GM12878 (cell line): ENCODE measurements at regions not wholly inside any gene's neighbourhood (a gene's known extent, or its start where the extent isn't known, plus 50 kb on each side); places are given as distances from the start of the nearest gene placed in this dataset.

ENCODE experiments used
- ATAC-seq: fragments of 200-7000 bp; cut with Tn5 transposase; 3 replicates; pipeline ENCODE4 v1.9.1; 2020; ENCODE audit warnings: mild to moderate bottlenecking, moderate library complexity
- BruUV-seq: library from RNA; stranded (reverse); fragments of 400-500 nt; replicated peaks from 2 replicates; lab custom pipeline; 2021; lab: Mats Ljungman, UMichigan
- CTCF ChIA-PET: fragments of 300-600 bp; sonication (Branson Sonifier 250); formaldehyde crosslinking; extraction: SDS; loops from one replicate; lab custom pipeline; 2021; ENCODE audit warnings: inconsistent platforms; lab: Yijun Ruan, JAX
- POLR2A ChIA-PET: fragments of 350-600 bp; formaldehyde crosslinking; extraction: SDS; loops from one replicate; lab custom pipeline; 2021; ENCODE audit warnings: inconsistent platforms; lab: Charles Lee
- RAD21 ChIA-PET: fragments of 300-600 bp; sonication (Branson Sonifier 250); formaldehyde crosslinking; loops from one replicate; lab custom pipeline; 2023; ENCODE audit warnings: antibody characterized with exemption; ENCODE audit not compliant: unreplicated experiment; lab: Charles Lee
- SMC1A ChIA-PET: fragments of 300-600 bp; sonication (Branson Sonifier 250); formaldehyde crosslinking; loops from one replicate; lab custom pipeline; 2023; ENCODE audit not compliant: unreplicated experiment, uncharacterized antibody; lab: Charles Lee
- DNase-seq: peaks from one replicate; pipeline ENCODE4 v3.0.0-alpha.2; 2011; ENCODE audit warnings: low read depth, low spot score
- FAIRE-seq: peaks from 3 replicates; lab custom pipeline; 2011; peaks lifted over from hg19 to GRCh38; lab: Jason Lieb, UNC
- H2AFZ ChIP-seq: 2 replicates; pipeline ENCODE4 v1.6.0; 2011; ENCODE audit warnings: low read depth, low read length, control low read depth; ENCODE audit not compliant: control insufficient read depth
- H3K27ac ChIP-seq: 2 replicates; pipeline ENCODE4 v1.5.1; 2011; ENCODE audit warnings: control low read depth; ENCODE audit not compliant: control insufficient read depth, insufficient read depth
- H3K27me3 ChIP-seq, 2 experiments: replicated peaks in 1 of 2; 2 replicates each; pipeline versions ENCODE4 v1.6.0 to v1.6.1; 2011; ENCODE audit warnings: low read length in 1 of 2; ENCODE audit not compliant: control insufficient read depth in 2 of 2, insufficient read depth in 2 of 2
- H3K36me3 ChIP-seq, 2 experiments: 2 replicates each; pipeline ENCODE4 v1.5.1; 2011; ENCODE audit warnings: low read length in 1 of 2; ENCODE audit not compliant: control insufficient read depth in 2 of 2, insufficient read depth in 2 of 2
- H3K4me1 ChIP-seq: 2 replicates; pipeline ENCODE4 v1.6.1; 2011; ENCODE audit warnings: mild to moderate bottlenecking, low read length, moderate library complexity, mixed read lengths; ENCODE audit not compliant: control insufficient read depth, insufficient read depth
- H3K4me2 ChIP-seq: 2 replicates; pipeline ENCODE4 v1.6.0; 2011; ENCODE audit warnings: control low read depth; ENCODE audit not compliant: control insufficient read depth, insufficient read depth
- H3K4me3 ChIP-seq: fragments of 200-600 bp; sonication (generic); 2 replicates; pipeline ENCODE4 v1.5.1; 2016
- H3K79me2 ChIP-seq: 2 replicates; pipeline ENCODE4 v1.6.0; 2011; ENCODE audit warnings: low read length; ENCODE audit not compliant: control insufficient read depth, insufficient read depth
- H3K9ac ChIP-seq: 2 replicates; pipeline ENCODE4 v1.8.0; 2011; ENCODE audit warnings: low read length, control low read depth, mixed read lengths; ENCODE audit not compliant: control insufficient read depth, insufficient read depth
- H3K9me3 ChIP-seq: replicated peaks from 3 replicates; pipeline ENCODE4 v1.5.1; 2011; ENCODE audit warnings: mild to moderate bottlenecking, low read length; ENCODE audit not compliant: control insufficient read depth, insufficient read depth
- H4K20me1 ChIP-seq: 2 replicates; pipeline ENCODE4 v1.6.0; 2011; ENCODE audit not compliant: control insufficient read depth, insufficient read depth
- JUNB ChIP-seq: IDR thresholded peaks from 2 replicates; pipeline ENCODE4 v1.6.1; 2016; ENCODE audit warnings: antibody characterized with exemption, mild to moderate bottlenecking
- NFXL1 ChIP-seq: fragments of 450-650 bp; IDR thresholded peaks from 2 replicates; pipeline ENCODE4 v1.6.1; 2017; ENCODE audit warnings: antibody characterized with exemption, mild to moderate bottlenecking, borderline replicate concordance
- SPI1 ChIP-seq: IDR thresholded peaks from 2 replicates; pipeline ENCODE4 v1.6.1; 2011; ENCODE audit warnings: low read depth, mild to moderate bottlenecking, low read length, moderate library complexity, borderline replicate concordance; ENCODE audit not compliant: insufficient read depth
- ZNF207 ChIP-seq: fragments of 450-650 bp; IDR thresholded peaks from 2 replicates; pipeline ENCODE4 v1.6.1; 2014; ENCODE audit warnings: antibody characterized with exemption, mild to moderate bottlenecking, borderline replicate concordance
- WGBS: methylation state at CpG from one replicate; pipeline ENCODE4 v1.1.6; 2016; ENCODE audit warnings: low lambda C conversion rate; ENCODE audit not compliant: insufficient replicate concordance, insufficient coverage; ENCODE audit errors: missing lambda C conversion rate; 5-methylcytosine and 5-hydroxymethylcytosine counted together
- in situ Hi-C: fragments of 300-500 bp; cut with MboI; formaldehyde crosslinking; loops from 9 replicates; pipeline ENCODE4 v1.14.3; 2018; ENCODE audit warnings: mixed read lengths
- intact Hi-C: fragments of 100-400 bp; cut with micrococcal nuclease; formaldehyde crosslinking; loops from one replicate; pipeline ENCODE4 v1.14.2; 2022; ENCODE audit not compliant: unreplicated experiment

GRCh38 chr7:98483276-98483963, 82.5 kb upstream of the BAIAP2L1 start:
- Histone ChIP-seq H3K36me3 (no peaks in the 10 kb centered on the region), H3K79me2 (no peaks in the 10 kb centered on the region), H3K4me3 (no peak overlapping the region), H3K27ac (no peak overlapping the region), H4K20me1 (no peaks in the 10 kb centered on the region), H3K9ac (no peak overlapping the region), H3K4me2 (no peak overlapping the region), H3K27me3 (no peaks in the 10 kb centered on the region), H3K9me3 (no peaks in the 10 kb centered on the region; the same call in 2 of the 3 replicates), H3K4me1 (no peaks in the 10 kb centered on the region; the same call in 1 of the 2 replicates), H2AFZ (no peak overlapping the region)
- no TSS peak for BruUV-seq
- ATAC-seq (peak; percentile 36; the same call in 1 of the 3 replicates), DNase-seq (no peak), FAIRE-seq (no peak)
- ChIA-PET POLR2A (no interaction called here), CTCF (no interaction called here), RAD21 (no interaction called here), SMC1A (no interaction called here)
- 31% methylated on average over 11 of the region's 12 CpGs for WGBS
- intact Hi-C loops (no loop called here), in situ Hi-C loops (no loop called here)
- peak; percentile 54; the same call in 1 of the 2 replicates for TF ChIP-seq SPI1
- TF ChIP-seq NFXL1, result no peak

GRCh38 chr7:98479318-98479717, 78.4 kb upstream of the BAIAP2L1 start:
- no peak for TF ChIP-seq ZNF207
- TF ChIP-seq JUNB, result no peak
- TF ChIP-seq, all 136 proteins: peak for 0
- ATAC-seq (no peak), FAIRE-seq (no peak), DNase-seq (no peak)
- H3K4me3 ChIP-seq, result no peak overlapping the region
- 30% methylated on average over 5 of the region's 5 CpGs for WGBS
- no peak overlapping the region for H3K4me2 ChIP-seq
- no peak overlapping the region for H2AFZ ChIP-seq
- no TSS peak for BruUV-seq
- no peaks in the 10 kb centered on the region for H4K20me1 ChIP-seq
- ChIA-PET RAD21 (no interaction called here), SMC1A (no interaction called here), CTCF (no interaction called here), POLR2A (no interaction called here)
- H3K9ac ChIP-seq, result no peak overlapping the region
- H3K79me2 ChIP-seq, result no peaks in the 10 kb centered on the region
- no peaks in the 10 kb centered on the region; the same call in 1 of the 2 replicates for H3K4me1 ChIP-seq
- no peaks in the 10 kb centered on the region; the same call in 2 of the 3 replicates for H3K9me3 ChIP-seq
- H3K36me3 ChIP-seq, result no peaks in the 10 kb centered on the region
- no peaks in the 10 kb centered on the region for H3K27me3 ChIP-seq
- intact Hi-C loops, result no loop called here
- in situ Hi-C loops, result no loop called here
- H3K27ac ChIP-seq, result no peak overlapping the region
